ENCODE measurements at regions not wholly inside any gene's neighbourhood (a gene's known extent, or its start where the extent isn't known, plus 50 kb on each side); places are given as distances from the start of the nearest gene placed in this dataset.

DNA sequence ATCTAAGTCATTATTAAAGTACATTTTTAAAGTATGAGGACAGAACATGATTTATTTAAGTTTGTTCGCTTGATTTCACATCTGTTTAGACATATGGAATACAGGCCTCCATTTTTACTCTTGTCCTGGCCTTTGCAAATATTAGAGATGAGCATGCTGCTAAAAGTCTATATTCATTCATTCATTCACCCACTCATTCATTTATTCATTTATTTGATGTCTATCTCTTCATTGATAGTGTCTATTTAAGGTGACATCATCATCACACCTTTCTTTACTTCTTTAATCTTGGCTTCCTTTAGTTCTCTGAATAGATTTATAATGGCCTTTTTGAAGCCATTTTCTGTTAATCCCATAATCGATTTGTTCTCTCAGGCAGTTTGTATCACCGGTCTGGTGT is 68.0 kb downstream of the THNSL1 start:
- TF ChIP-seq, protein P1, sequence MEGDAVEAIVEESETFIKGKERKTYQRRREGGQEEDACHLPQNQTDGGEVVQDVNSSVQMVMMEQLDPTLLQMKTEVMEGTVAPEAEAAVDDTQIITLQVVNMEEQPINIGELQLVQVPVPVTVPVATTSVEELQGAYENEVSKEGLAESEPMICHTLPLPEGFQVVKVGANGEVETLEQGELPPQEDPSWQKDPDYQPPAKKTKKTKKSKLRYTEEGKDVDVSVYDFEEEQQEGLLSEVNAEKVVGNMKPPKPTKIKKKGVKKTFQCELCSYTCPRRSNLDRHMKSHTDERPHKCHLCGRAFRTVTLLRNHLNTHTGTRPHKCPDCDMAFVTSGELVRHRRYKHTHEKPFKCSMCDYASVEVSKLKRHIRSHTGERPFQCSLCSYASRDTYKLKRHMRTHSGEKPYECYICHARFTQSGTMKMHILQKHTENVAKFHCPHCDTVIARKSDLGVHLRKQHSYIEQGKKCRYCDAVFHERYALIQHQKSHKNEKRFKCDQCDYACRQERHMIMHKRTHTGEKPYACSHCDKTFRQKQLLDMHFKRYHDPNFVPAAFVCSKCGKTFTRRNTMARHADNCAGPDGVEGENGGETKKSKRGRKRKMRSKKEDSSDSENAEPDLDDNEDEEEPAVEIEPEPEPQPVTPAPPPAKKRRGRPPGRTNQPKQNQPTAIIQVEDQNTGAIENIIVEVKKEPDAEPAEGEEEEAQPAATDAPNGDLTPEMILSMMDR (IDR thresholded peaks at IDR 0.05), result no peak
- TF ChIP-seq POLR2A (IDR thresholded peaks at IDR 0.05), result no peak
